ENCODE measurements at regions not wholly inside any gene's neighbourhood (a gene's known extent, or its start where the extent isn't known, plus 50 kb on each side); places are given as distances from the start of the nearest gene placed in this dataset.

GRCh38 chr5:44909004-44909403, 100.3 kb downstream of the MRPS30 start:
- TF ChIP-seq POLR2A (IDR thresholded peaks at IDR 0.05) (no peak), CTCF (IDR thresholded peaks at IDR 0.05) (no peak)

All from heart left ventricle (tissue), 13 donors.